HCT116 (cell line): ENCODE measurements at regions not wholly inside any gene's neighbourhood (a gene's known extent, or its start where the extent isn't known, plus 50 kb on each side); places are given as distances from the start of the nearest gene placed in this dataset.

Experiments
- ATAC-seq: fragments of 200-7000 bp; cut with Tn5 transposase; 2 replicates; pipeline ENCODE4 v1.9.1; 2020; ENCODE audit warnings: mild to moderate bottlenecking, moderate library complexity
- BruUV-seq: library from RNA; stranded (reverse); fragments of 400-500 nt; replicated peaks from 2 replicates; lab custom pipeline; 2021; lab: Mats Ljungman, UMichigan
- CTCF ChIA-PET: fragments of 300-600 bp; sonication (Branson Sonifier 250); formaldehyde crosslinking; loops from one replicate; lab custom pipeline; 2021; ENCODE audit warnings: antibody characterized with exemption; lab: Charles Lee
- POLR2A ChIA-PET: fragments of 300-600, 350-600 bp; sonication (Branson Sonifier 250); formaldehyde crosslinking; loops from one replicate; lab custom pipeline; 2021; ENCODE audit warnings: antibody characterized with exemption; lab: Charles Lee
- RAD21 ChIA-PET, 2 experiments: fragments of 300-600 bp; sonication (Branson Sonifier 250); formaldehyde crosslinking; loops; one replicate each; lab custom pipeline; 2023; ENCODE audit warnings: low total read pairs in 2 of 2; ENCODE audit not compliant: uncharacterized antibody in 2 of 2, unreplicated experiment in 2 of 2, low non-redundant PET in 1 of 2; lab: Charles Lee
- DNase-seq: peaks from one replicate; pipeline ENCODE4 v3.0.0-alpha.2; 2010; ENCODE audit warnings: low read depth, low spot score
- H2AFZ ChIP-seq: fragments of 200-600 bp; shearing (Covaris generic), sonication (generic); 2 replicates; pipeline ENCODE4 v1.6.1; 2017; ENCODE audit warnings: low read depth, mixed run types, mixed read lengths, antibody characterized with exemption, low read length; ENCODE audit not compliant: poor library complexity, severe bottlenecking
- H3K27ac ChIP-seq: 2 replicates; pipeline ENCODE4 v1.5.1; 2012; ENCODE audit warnings: low read depth, low read length
- H3K27me3 ChIP-seq: fragments of 200-600 bp; sonication (generic); 2 replicates; pipeline ENCODE4 v1.6.1; 2016; ENCODE audit warnings: mixed run types, low read length, mixed read lengths; ENCODE audit not compliant: insufficient read depth
- H3K36me3 ChIP-seq, 2 experiments: fragments of 200-500 bp in 1 of 2; fragments of 200-600 bp in 1 of 2; sonication (Bioruptor generic) in 1 of 2; sonication (generic) in 1 of 2; 2 replicates each; pipeline versions ENCODE4 v1.5.1 to v1.6.1; 2014 to 2016; ENCODE audit warnings: low read length in 2 of 2, inconsistent platforms in 1 of 2, mixed read lengths in 1 of 2, mixed run types in 1 of 2; ENCODE audit not compliant: insufficient read depth in 2 of 2, control insufficient read depth in 1 of 2
- H3K4me1 ChIP-seq, 2 experiments: fragments of 200-600 bp in 1 of 2; sonication (generic) in 1 of 2; 2 replicates each; pipeline versions ENCODE4 v1.5.1 to v1.6.1; 2012 to 2017; ENCODE audit warnings: low read length in 2 of 2, inconsistent platforms in 1 of 2, mild to moderate bottlenecking in 1 of 2, mixed read lengths in 1 of 2, mixed run types in 1 of 2, moderate library complexity in 1 of 2; ENCODE audit not compliant: insufficient read depth in 2 of 2, control insufficient read depth in 1 of 2
- H3K4me2 ChIP-seq: fragments of 200-600 bp; sonication (generic); 2 replicates; pipeline ENCODE4 v1.6.1; 2017; ENCODE audit warnings: mixed run types, low read length, mixed read lengths
- H3K4me3 ChIP-seq, 2 experiments: fragments of 200-600 bp in 1 of 2; sonication (generic) in 1 of 2; replicated peaks in 1 of 2; 2 replicates each; pipeline ENCODE4 v1.5.1; 2011 to 2016; ENCODE audit warnings: low read length in 2 of 2, control low read depth in 1 of 2, low read depth in 1 of 2, mild to moderate bottlenecking in 1 of 2, mixed read lengths in 1 of 2, mixed run types in 1 of 2
- H3K79me2 ChIP-seq: fragments of 200-600 bp; sonication (generic); 2 replicates; pipeline ENCODE4 v1.6.1; 2017; ENCODE audit warnings: mild to moderate bottlenecking, mixed run types, low read length, moderate library complexity, mixed read lengths; ENCODE audit not compliant: insufficient read depth
- H3K9ac ChIP-seq: fragments of 200-600 bp; sonication (generic); 2 replicates; pipeline ENCODE4 v1.6.1; 2016; ENCODE audit warnings: low read length, mixed read lengths
- H3K9me2 ChIP-seq: fragments of 200-600 bp; sonication (generic), shearing (Covaris generic); 2 replicates; pipeline ENCODE4 v1.6.1; 2017; ENCODE audit warnings: mixed run types, mild to moderate bottlenecking, moderate library complexity; ENCODE audit not compliant: insufficient read depth
- H3K9me3 ChIP-seq, 2 experiments: fragments of 200-500 bp in 1 of 2; fragments of 200-600 bp in 1 of 2; sonication (Bioruptor generic) in 1 of 2; sonication (generic) in 1 of 2; 2 replicates each; pipeline ENCODE4 v1.6.1; 2014 to 2017; ENCODE audit warnings: low read length in 2 of 2, mixed read lengths in 2 of 2, inconsistent platforms in 1 of 2, low read depth in 1 of 2, mild to moderate bottlenecking in 1 of 2, mixed run types in 1 of 2, moderate library complexity in 1 of 2; ENCODE audit not compliant: control insufficient read depth in 1 of 2, insufficient read depth in 1 of 2
- H4K20me1 ChIP-seq: fragments of 200-600 bp; sonication (generic), shearing (Covaris generic); 2 replicates; pipeline ENCODE4 v1.6.1; 2017; ENCODE audit warnings: mixed run types, mild to moderate bottlenecking, moderate library complexity; ENCODE audit not compliant: insufficient read depth
- CBX3 ChIP-seq: IDR thresholded peaks from 2 replicates; pipeline ENCODE4 v1.6.1; 2012; ENCODE audit warnings: low read depth
- CEBPB ChIP-seq: IDR thresholded peaks from 2 replicates; pipeline ENCODE4 v1.6.1; 2012; ENCODE audit warnings: low read depth
- CTCF ChIP-seq, 3 experiments: fragments of 200-600 bp in 1 of 3; sonication (generic) in 1 of 3; IDR thresholded peaks in 2 of 3; conservative IDR thresholded peaks in 1 of 3; 2 replicates each; pipeline ENCODE4 v1.5.1; 2012 to 2017; ENCODE audit warnings: low read depth in 2 of 3, low read length in 2 of 3, antibody characterized with exemption in 1 of 3, borderline replicate concordance in 1 of 3, control low read depth in 1 of 3, mild to moderate bottlenecking in 1 of 3, mixed read lengths in 1 of 3, mixed run types in 1 of 3, moderate library complexity in 1 of 3; ENCODE audit not compliant: insufficient read depth in 1 of 3
- EGR1 ChIP-seq: IDR thresholded peaks from 2 replicates; pipeline ENCODE4 v1.6.1; 2012; ENCODE audit warnings: low read depth
- ELF1 ChIP-seq: IDR thresholded peaks from 2 replicates; pipeline ENCODE4 v1.6.1; 2012; ENCODE audit warnings: low read depth, borderline replicate concordance
- EZH2phosphoT487 ChIP-seq: fragments of 200-600 bp; IDR thresholded peaks from 2 replicates; pipeline ENCODE4 v1.6.1; 2018; ENCODE audit warnings: antibody characterized with exemption, borderline replicate concordance
- FOSL1 ChIP-seq: IDR thresholded peaks from 2 replicates; pipeline ENCODE4 v1.6.1; 2012; ENCODE audit warnings: low read depth
- JUND ChIP-seq: IDR thresholded peaks from 2 replicates; pipeline ENCODE4 v1.6.1; 2012
- POLR2A ChIP-seq: IDR thresholded peaks from 2 replicates; pipeline ENCODE4 v1.7.0; 2011; ENCODE audit warnings: borderline replicate concordance; ENCODE audit not compliant: insufficient read depth, insufficient read length; ENCODE audit errors: extremely low read depth
- POLR2AphosphoS5 ChIP-seq: IDR thresholded peaks from 2 replicates; pipeline ENCODE4 v1.6.1; 2011; ENCODE audit warnings: mild to moderate bottlenecking, low read depth, low read length, moderate library complexity
- RAD21 ChIP-seq: IDR thresholded peaks from 2 replicates; pipeline ENCODE4 v1.6.1; 2012; ENCODE audit warnings: low read depth, mild to moderate bottlenecking
- SP1 ChIP-seq: IDR thresholded peaks from 2 replicates; pipeline ENCODE4 v1.6.1; 2012; ENCODE audit warnings: low read depth
- TCF7L2 ChIP-seq: IDR thresholded peaks from 2 replicates; pipeline ENCODE4 v1.7.0; 2011; ENCODE audit warnings: borderline replicate concordance, inconsistent platforms; ENCODE audit not compliant: insufficient read depth, insufficient read length; ENCODE audit errors: extremely low read depth
- ZFX ChIP-seq: fragments of 450-650 bp; IDR thresholded peaks from 2 replicates; pipeline ENCODE4 v1.6.1; 2017
- ZNF274 ChIP-seq: fragments of 200-500 bp; sonication (Bioruptor generic); IDR thresholded peaks from 2 replicates; pipeline ENCODE4 v1.6.1; 2014; ENCODE audit warnings: mild to moderate bottlenecking, low read depth, low read length, inconsistent platforms
- intact Hi-C: fragments of 100-400 bp; cut with micrococcal nuclease; formaldehyde crosslinking; loops from 2 replicates; pipeline ENCODE4 v1.10.0; 2022

GRCh38 chr7:153043440-153043839, 283.9 kb downstream of the ACTR3B start:
- POLR2A ChIA-PET = no interaction called here
- H3K4me1 ChIP-seq = no peaks in the 10 kb centered on the region
- no peak for ATAC-seq
- H3K9me2 ChIP-seq = no peaks in the 10 kb centered on the region
- no peak overlapping the region for H3K9ac ChIP-seq
- CTCF ChIA-PET = no interaction called here
- H4K20me1 ChIP-seq = no peaks in the 10 kb centered on the region
- intact Hi-C loops = no loop called here
- no peak overlapping the region for H3K4me3 ChIP-seq
- H3K27me3 ChIP-seq = peaks cover 18% of the 10 kb centered on the region; the same call in 1 of the 2 replicates
- no peak overlapping the region for H2AFZ ChIP-seq
- RAD21 ChIA-PET = no interaction called here
- BruUV-seq = no TSS peak
- no peaks in the 10 kb centered on the region for H3K9me3 ChIP-seq
- H3K4me2 ChIP-seq = no peak overlapping the region
- DNase-seq = no peak
- no peak overlapping the region for H3K27ac ChIP-seq
- H3K36me3 ChIP-seq = no peaks in the 10 kb centered on the region
- H3K79me2 ChIP-seq = no peaks in the 10 kb centered on the region
- TF ChIP-seq FOSL1 (no peak), ZFX (no peak), RAD21 (no peak), CEBPB (no peak), POLR2AphosphoS5 (no peak), EGR1 (no peak), CBX3 (no peak), ZNF274 (no peak), EZH2phosphoT487 (no peak), SP1 (no peak), JUND (no peak), TCF7L2 (no peak), ELF1 (no peak), POLR2A (no peak), CTCF (IDR thresholded peaks at IDR 0.05 in 2 of 3, conservative IDR thresholded peaks at IDR 0.05 in 1 of 3; ENCODE audit: borderline replicate concordance in 1 of 3, insufficient read depth in 1 of 3, low read depth in 2 of 3, low read length in 2 of 3) (no peak)
